Common myeloid progenitor, CD34-positive (primary cell): ENCODE measurements at regions not wholly inside any gene's neighbourhood (a gene's known extent, or its start where the extent isn't known, plus 50 kb on each side); places are given as distances from the start of the nearest gene placed in this dataset.

ENCODE experiments used
- CTCF ChIA-PET: fragments of 350-600 bp; sonication (Branson Sonifier 250); formaldehyde crosslinking; loops from one replicate; lab custom pipeline; 2021; ENCODE audit warnings: antibody characterized with exemption; lab: Charles Lee
- POLR2A ChIA-PET: fragments of 350-600 bp; sonication (Branson Sonifier 250); formaldehyde crosslinking; loops from one replicate; lab custom pipeline; 2021; ENCODE audit warnings: antibody characterized with exemption; lab: Charles Lee
- DNase-seq, 3 donors: peaks; one replicate each; pipeline versions ENCODE4 v3.0.0 to v3.0.0-alpha.2; 2013
- H3K27ac ChIP-seq, 2 experiments: 1 replicate in 1 of 2; 2 replicates in 1 of 2; pipeline ENCODE4 v1.7.0; 2013; ENCODE audit warnings: inconsistent platforms in 2 of 2, low read length in 2 of 2, mild to moderate bottlenecking in 2 of 2, low read depth in 1 of 2, moderate library complexity in 1 of 2; ENCODE audit not compliant: severe bottlenecking in 2 of 2, insufficient read depth in 1 of 2, poor library complexity in 1 of 2
- H3K27me3 ChIP-seq, 5 experiments: replicated peaks in 2 of 5; 1 replicate in 3 of 5; 2 replicates in 2 of 5; pipeline versions ENCODE4 v1.6.1 to v1.7.0; 2013; ENCODE audit warnings: low read length in 4 of 5, mild to moderate bottlenecking in 2 of 5, moderate library complexity in 2 of 5, inconsistent platforms in 1 of 5; ENCODE audit not compliant: insufficient read depth in 5 of 5, control insufficient read depth in 4 of 5
- H3K36me3 ChIP-seq, 4 experiments: 1 replicate in 2 of 4; 2 replicates in 2 of 4; pipeline versions ENCODE4 v1.6.1 to v1.7.0; 2013; ENCODE audit warnings: low read length in 3 of 4, control low read depth in 1 of 4, mild to moderate bottlenecking in 1 of 4; ENCODE audit not compliant: control insufficient read depth in 4 of 4, insufficient read depth in 4 of 4
- H3K4me1 ChIP-seq, 4 experiments: 1 replicate in 3 of 4; 2 replicates in 1 of 4; pipeline versions ENCODE4 v1.6.1 to v1.7.1; 2013; ENCODE audit warnings: low read length in 3 of 4, mild to moderate bottlenecking in 3 of 4, control low read depth in 1 of 4, inconsistent platforms in 1 of 4, moderate library complexity in 1 of 4; ENCODE audit not compliant: control insufficient read depth in 4 of 4, insufficient read depth in 4 of 4; ENCODE audit errors: control extremely low read depth in 1 of 4
- H3K4me3 ChIP-seq, 7 experiments: 1 replicate in 4 of 7; 2 replicates in 3 of 7; pipeline versions ENCODE4 v1.5.1 to v1.7.0; 2013; ENCODE audit warnings: mild to moderate bottlenecking in 7 of 7, low read length in 6 of 7, moderate library complexity in 6 of 7, inconsistent platforms in 2 of 7, low read depth in 2 of 7, control low read depth in 1 of 7; ENCODE audit not compliant: insufficient read depth in 4 of 7, control insufficient read depth in 1 of 7; ENCODE audit errors: extremely low read depth in 1 of 7
- H3K9me3 ChIP-seq, 5 experiments: 1 replicate in 4 of 5; 2 replicates in 1 of 5; pipeline versions ENCODE4 v1.6.1 to v1.7.1; 2013; ENCODE audit warnings: low read length in 4 of 5, mild to moderate bottlenecking in 2 of 5, inconsistent platforms in 1 of 5, low read depth in 1 of 5, moderate library complexity in 1 of 5; ENCODE audit not compliant: control insufficient read depth in 4 of 5, insufficient read depth in 2 of 5; ENCODE audit errors: control extremely low read depth in 1 of 5
- WGBS: methylation state at CpG from one replicate; pipeline ENCODE4 v1.1.5; 2013; ENCODE audit not compliant: insufficient coverage; 5-methylcytosine and 5-hydroxymethylcytosine counted together

- ChIA-PET POLR2A (no interaction called here), CTCF (no interaction called here)
- no peaks in the 10 kb centered on the region for H3K36me3 ChIP-seq
- WGBS, result 78% methylated on average over 10 of the region's 12 CpGs
- no peak overlapping the region for H3K4me3 ChIP-seq
- DNase-seq, result no peak
- H3K9me3 ChIP-seq, result peaks cover 0 to 45% (median 26%) of the 10 kb centered on the region in 5 experiments
- H3K4me1 ChIP-seq, result no peaks in the 10 kb centered on the region
- H3K27ac ChIP-seq, result no peak overlapping the region
- no peaks in the 10 kb centered on the region for H3K27me3 ChIP-seq
Observed at GRCh38 chr16:35788381-35788780, 2329.0 kb downstream of the TP53TG3F start.

- Histone ChIP-seq H3K4me1 (no peaks in the 10 kb centered on the region), H3K9me3 (peaks cover 1 to 48% (median 37%) of the 10 kb centered on the region in 5 experiments), H3K36me3 (no peaks in the 10 kb centered on the region), H3K4me3 (no peak overlapping the region), H3K27ac (no peak overlapping the region), H3K27me3 (no peaks in the 10 kb centered on the region)
- ChIA-PET CTCF (no interaction called here), POLR2A (no interaction called here)
- 82% methylated on average over 23 of the region's 25 CpGs for WGBS
- no peak for DNase-seq
Observed at GRCh38 chr16:35792516-35793285, 2333.3 kb downstream of the TP53TG3F start.

- Histone ChIP-seq H3K27ac (no peak overlapping the region), H3K4me1 (no peaks in the 10 kb centered on the region), H3K9me3 (peaks cover 1 to 40% (median 31%) of the 10 kb centered on the region in 5 experiments), H3K27me3 (no peaks in the 10 kb centered on the region), H3K4me3 (no peak overlapping the region), H3K36me3 (no peaks in the 10 kb centered on the region)
- DNase-seq, result no peak
- ChIA-PET POLR2A (no interaction called here), CTCF (no interaction called here)
- WGBS, result 66% methylated on average over 2 of the region's 3 CpGs
Observed at GRCh38 chr16:35793601-35794000, 2334.2 kb downstream of the TP53TG3F start.

- ChIA-PET POLR2A (no interaction called here), CTCF (no interaction called here)
- 84% methylated on average over 4 of the region's 6 CpGs for WGBS
- Histone ChIP-seq H3K4me1 (no peaks in the 10 kb centered on the region), H3K9me3 (peaks cover 1 to 43% (median 27%) of the 10 kb centered on the region in 5 experiments), H3K36me3 (no peaks in the 10 kb centered on the region), H3K4me3 (no peak overlapping the region), H3K27me3 (no peaks in the 10 kb centered on the region), H3K27ac (no peak overlapping the region)
- no peak for DNase-seq
Observed at GRCh38 chr16:35794896-35795295, 2335.5 kb downstream of the TP53TG3F start.

GRCh38 chr16:35795361-35796029 lies 2336.1 kb downstream of the TP53TG3F start:
- Histone ChIP-seq H3K27me3 (no peaks in the 10 kb centered on the region), H3K9me3 (peaks cover 1 to 39% (median 24%) of the 10 kb centered on the region in 5 experiments), H3K36me3 (no peaks in the 10 kb centered on the region), H3K27ac (no peak overlapping the region), H3K4me1 (no peaks in the 10 kb centered on the region), H3K4me3 (no peak overlapping the region)
- DNase-seq, result no peak
- ChIA-PET POLR2A (no interaction called here), CTCF (no interaction called here)
- WGBS, result 73% methylated on average over 32 of the region's 33 CpGs

GRCh38 chr16:35797811-35798210 lies 2338.4 kb downstream of the TP53TG3F start:
- ChIA-PET POLR2A (no interaction called here), CTCF (no interaction called here)
- no peak overlapping the region for H3K27ac ChIP-seq
- H3K36me3 ChIP-seq, result no peaks in the 10 kb centered on the region
- no peak for DNase-seq
- no peaks in the 10 kb centered on the region for H3K4me1 ChIP-seq
- no peak overlapping the region for H3K4me3 ChIP-seq
- peaks cover 1 to 22% (median 9%) of the 10 kb centered on the region in 5 experiments for H3K9me3 ChIP-seq
- H3K27me3 ChIP-seq, result no peaks in the 10 kb centered on the region
- 87% methylated on average over 3 of the region's 3 CpGs for WGBS

GRCh38 chr16:35798885-35799426 lies 2339.5 kb downstream of the TP53TG3F start:
- H3K4me3 ChIP-seq, result no peak overlapping the region
- peaks cover 1 to 18% (median 3%) of the 10 kb centered on the region in 5 experiments for H3K9me3 ChIP-seq
- no peaks in the 10 kb centered on the region for H3K36me3 ChIP-seq
- no peak for DNase-seq
- H3K27ac ChIP-seq, result no peak overlapping the region
- no peaks in the 10 kb centered on the region for H3K27me3 ChIP-seq
- WGBS, result 55% methylated on average over 11 of the region's 11 CpGs
- ChIA-PET CTCF (no interaction called here), POLR2A (no interaction called here)
- no peaks in the 10 kb centered on the region for H3K4me1 ChIP-seq
